ENCODE measurements at regions not wholly inside any gene's neighbourhood (a gene's known extent, or its start where the extent isn't known, plus 50 kb on each side); places are given as distances from the start of the nearest gene placed in this dataset.
"Not testable (repeated sequence)": the region's sequence is repeated elsewhere in the genome, so short reads cannot be mapped to it uniquely, and the experiment has no call there.

GRCh38 chr20:29409833-29410805, 1847.3 kb upstream of the DEFB115 start:
- peak overlapping the region; percentile 44 for H3K4me3 ChIP-seq (ENCODE audit: low read depth, low read length)
- TF ChIP-seq CTCF (conservative IDR thresholded peaks at IDR 0.05; ENCODE audit: low read depth, low read length): no peak
- no peak for DNase-seq (ENCODE audit: low read depth)

- H3K4me3 ChIP-seq (ENCODE audit: low read depth, low read length): peak overlapping the region; percentile 44
- TF ChIP-seq CTCF (conservative IDR thresholded peaks at IDR 0.05; ENCODE audit: low read depth, low read length): no peak
- no peak for DNase-seq (ENCODE audit: low read depth)
Observed at GRCh38 chr20:29410806-29411457, 1846.5 kb upstream of the DEFB115 start.

GRCh38 chr20:29411458-29411820, 1846.0 kb upstream of the DEFB115 start:
- H3K4me3 ChIP-seq (ENCODE audit: low read depth, low read length): peak overlapping the region; percentile 44
- not testable (repeated sequence) for DNase-seq (ENCODE audit: low read depth)

GRCh38 chr20:29419378-29419777, 1838.1 kb upstream of the DEFB115 start:
- no peak for TF ChIP-seq CTCF (conservative IDR thresholded peaks at IDR 0.05; ENCODE audit: low read depth, low read length)
- DNase-seq (ENCODE audit: low read depth): no peak
- no peak overlapping the region for H3K4me3 ChIP-seq (ENCODE audit: low read depth, low read length)

GRCh38 chr20:29427201-29428060, 1830.0 kb upstream of the DEFB115 start:
- no peak for DNase-seq (ENCODE audit: low read depth)
- peak; percentile 38 for TF ChIP-seq CTCF (conservative IDR thresholded peaks at IDR 0.05; ENCODE audit: low read depth, low read length)
- H3K4me3 ChIP-seq (ENCODE audit: low read depth, low read length): peak overlapping the region; percentile 53

- no peak for TF ChIP-seq CTCF (conservative IDR thresholded peaks at IDR 0.05; ENCODE audit: low read depth, low read length)
Observed at GRCh38 chr20:29430531-29430930, 1826.9 kb upstream of the DEFB115 start.

GRCh38 chr20:29440721-29441120, 1816.7 kb upstream of the DEFB115 start:
- not testable (repeated sequence) for DNase-seq (ENCODE audit: low read depth)

More at GRCh38 chr20:29430531-29430930, 1826.9 kb upstream of the DEFB115 start:
- DNase-seq (ENCODE audit: low read depth): no peak
- no peak overlapping the region for H3K4me3 ChIP-seq (ENCODE audit: low read depth, low read length)

More at GRCh38 chr20:29440721-29441120, 1816.7 kb upstream of the DEFB115 start:
- H3K4me3 ChIP-seq (ENCODE audit: low read depth, low read length): not testable (repeated sequence)
